Cardiac fibroblast (primary cell): ENCODE measurements at regions not wholly inside any gene's neighbourhood (a gene's known extent, or its start where the extent isn't known, plus 50 kb on each side); places are given as distances from the start of the nearest gene placed in this dataset.
"Not testable (repeated sequence)": the region's sequence is repeated elsewhere in the genome, so short reads cannot be mapped to it uniquely, and the experiment has no call there.

Source experiments
- DNase-seq, 2 donors: peaks; one replicate each; pipeline versions ENCODE4 v3.0.0 to v3.0.0-alpha.2; 2010; ENCODE audit warnings: low read depth in 2 of 2
- H3K4me3 ChIP-seq, 2 donors: replicated peaks in 1 of 2; 1 replicate in 1 of 2; 2 replicates in 1 of 2; pipeline ENCODE4 v1.5.1; 2011; ENCODE audit warnings: low read depth in 2 of 2, low read length in 2 of 2, mild to moderate bottlenecking in 2 of 2, moderate library complexity in 1 of 2
- TF ChIP-seq, protein P1 (sequence below): IDR thresholded peaks from one replicate; pipeline ENCODE4 v1.5.1; 2011; ENCODE audit warnings: low read depth, mild to moderate bottlenecking, low read length, inconsistent platforms

DNA sequence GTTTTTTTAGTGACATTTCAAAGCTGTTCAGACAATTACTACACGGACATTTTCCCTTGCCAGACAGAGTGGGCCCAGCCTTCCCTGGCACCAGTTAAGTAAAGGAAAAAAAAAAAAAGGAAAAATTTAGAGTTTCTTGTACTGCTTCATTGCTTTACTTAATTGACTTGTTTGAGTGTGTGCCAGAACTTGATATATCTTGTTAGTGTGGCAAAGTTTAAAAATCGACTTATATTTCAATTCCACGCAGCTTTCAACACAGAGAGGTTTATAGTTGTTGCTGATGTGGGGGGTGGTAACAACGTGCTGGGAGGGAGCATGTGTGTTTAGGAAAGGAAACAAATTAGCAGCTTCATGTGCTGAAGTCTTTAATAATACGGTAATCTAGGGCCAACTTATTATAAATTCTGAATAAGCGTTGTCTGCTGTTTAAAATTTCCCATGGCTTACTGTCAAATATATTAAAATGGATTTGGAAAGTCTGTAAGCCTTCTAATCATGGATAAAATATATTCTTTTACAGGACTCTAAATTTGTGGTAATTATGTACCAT, 1104.6 kb downstream of the SORCS3 start:
- H3K4me3 ChIP-seq, result no peak overlapping the region
- TF ChIP-seq, protein P1, sequence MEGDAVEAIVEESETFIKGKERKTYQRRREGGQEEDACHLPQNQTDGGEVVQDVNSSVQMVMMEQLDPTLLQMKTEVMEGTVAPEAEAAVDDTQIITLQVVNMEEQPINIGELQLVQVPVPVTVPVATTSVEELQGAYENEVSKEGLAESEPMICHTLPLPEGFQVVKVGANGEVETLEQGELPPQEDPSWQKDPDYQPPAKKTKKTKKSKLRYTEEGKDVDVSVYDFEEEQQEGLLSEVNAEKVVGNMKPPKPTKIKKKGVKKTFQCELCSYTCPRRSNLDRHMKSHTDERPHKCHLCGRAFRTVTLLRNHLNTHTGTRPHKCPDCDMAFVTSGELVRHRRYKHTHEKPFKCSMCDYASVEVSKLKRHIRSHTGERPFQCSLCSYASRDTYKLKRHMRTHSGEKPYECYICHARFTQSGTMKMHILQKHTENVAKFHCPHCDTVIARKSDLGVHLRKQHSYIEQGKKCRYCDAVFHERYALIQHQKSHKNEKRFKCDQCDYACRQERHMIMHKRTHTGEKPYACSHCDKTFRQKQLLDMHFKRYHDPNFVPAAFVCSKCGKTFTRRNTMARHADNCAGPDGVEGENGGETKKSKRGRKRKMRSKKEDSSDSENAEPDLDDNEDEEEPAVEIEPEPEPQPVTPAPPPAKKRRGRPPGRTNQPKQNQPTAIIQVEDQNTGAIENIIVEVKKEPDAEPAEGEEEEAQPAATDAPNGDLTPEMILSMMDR, result no peak
- DNase-seq, result no peak

DNA sequence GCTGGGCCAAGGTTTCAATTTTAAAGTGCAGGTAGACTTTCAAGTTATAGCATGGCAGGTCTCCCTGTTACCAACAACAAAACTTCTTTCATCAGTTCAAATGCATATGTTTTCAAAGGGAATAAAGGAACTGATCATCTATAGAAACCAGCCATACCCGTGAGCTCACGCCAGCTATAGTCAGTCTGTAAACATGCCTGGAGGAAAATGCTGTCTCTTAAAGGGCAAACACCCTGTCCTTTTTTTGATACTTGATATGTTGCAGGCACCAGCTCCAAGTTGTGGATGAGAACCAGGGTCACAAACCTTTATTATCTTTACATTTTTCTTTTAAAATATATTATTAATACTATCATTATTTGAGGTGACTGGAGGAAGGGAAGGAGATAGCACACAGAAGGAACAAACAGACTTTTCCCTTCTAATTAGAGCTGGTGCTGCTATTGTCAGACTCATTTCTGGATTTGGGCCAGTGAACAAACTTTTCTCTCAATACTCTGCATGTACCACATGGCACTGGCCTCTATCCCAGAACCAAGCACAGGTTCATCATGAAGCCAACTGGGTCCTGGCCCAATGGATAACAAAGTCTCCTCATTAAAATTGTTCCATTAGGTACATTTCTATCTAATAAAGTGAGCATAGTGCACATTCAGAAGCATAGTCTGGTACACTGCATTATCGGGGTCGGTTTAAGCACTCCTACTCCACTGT, 1102.4 kb downstream of the SORCS3 start:
- H3K4me3 ChIP-seq, result no peak overlapping the region
- TF ChIP-seq, protein P1, result no peak
- DNase-seq, result no peak

DNA sequence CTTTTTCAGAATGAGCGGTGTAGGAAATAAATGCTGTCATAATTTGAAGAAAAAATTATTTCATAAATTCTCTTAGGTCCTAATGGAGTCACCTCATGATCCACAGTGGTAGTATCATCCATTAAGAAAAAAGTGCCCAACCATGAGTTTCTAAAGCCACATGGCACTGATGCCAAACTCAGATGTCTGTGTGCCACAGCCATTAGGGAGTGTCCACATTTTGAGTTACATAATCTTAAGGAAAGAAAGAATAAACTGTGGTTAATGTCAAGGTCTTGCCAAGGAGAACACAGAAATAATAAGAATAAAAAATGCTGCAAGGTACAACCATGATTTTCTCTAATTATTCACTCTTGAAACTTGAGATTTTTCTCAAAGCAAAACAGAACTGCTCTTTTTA, 1101.8 kb downstream of the SORCS3 start:
- TF ChIP-seq, protein P1, result no peak

DNA sequence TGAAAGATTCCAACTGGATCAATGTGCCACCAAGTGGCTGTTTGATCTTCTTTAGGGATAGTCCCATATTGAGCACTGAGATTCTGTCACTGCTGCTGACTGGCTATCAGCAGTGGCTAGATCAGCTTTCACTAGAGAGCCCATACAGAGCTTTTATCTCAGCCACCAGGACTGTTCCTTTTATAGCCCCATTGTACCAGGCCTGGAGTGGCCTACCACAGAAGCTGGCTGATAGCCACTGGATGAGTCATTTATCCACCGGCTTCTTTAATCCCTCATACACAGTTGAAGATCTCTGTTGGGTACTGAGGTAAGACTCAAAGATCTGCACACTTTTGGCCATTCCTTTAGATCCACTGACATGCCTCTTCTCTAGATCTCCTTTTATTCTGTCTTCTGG, 1101.1 kb downstream of the SORCS3 start:
- TF ChIP-seq, protein P1, result no peak
- DNase-seq, result no peak

More for the DNA sequence above, 1101.8 kb downstream of the SORCS3 start:
- no peak for DNase-seq
- no peak overlapping the region for H3K4me3 ChIP-seq

DNA sequence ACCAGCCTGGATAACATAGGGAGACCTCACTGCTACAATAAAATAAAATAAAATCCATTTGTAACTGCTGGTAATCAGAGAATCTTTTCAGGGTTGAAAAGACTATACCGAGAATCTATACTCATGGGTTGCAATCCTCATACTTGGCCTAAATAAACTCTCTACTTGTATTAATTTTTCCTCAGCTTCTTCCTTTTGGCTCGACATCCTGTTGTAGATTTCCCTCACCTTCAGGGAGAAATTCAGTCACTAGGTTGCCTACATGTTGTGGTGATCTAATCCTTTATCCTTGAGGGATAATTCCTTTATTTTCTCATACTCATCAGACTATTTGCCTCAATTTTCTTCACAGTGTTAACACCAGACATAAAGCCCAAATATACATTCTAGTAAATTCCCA, 1093.4 kb downstream of the SORCS3 start:
- TF ChIP-seq, protein P1, result no peak
- DNase-seq, result no peak

More for the DNA sequence above, 1101.1 kb downstream of the SORCS3 start:
- no peak overlapping the region for H3K4me3 ChIP-seq

DNA sequence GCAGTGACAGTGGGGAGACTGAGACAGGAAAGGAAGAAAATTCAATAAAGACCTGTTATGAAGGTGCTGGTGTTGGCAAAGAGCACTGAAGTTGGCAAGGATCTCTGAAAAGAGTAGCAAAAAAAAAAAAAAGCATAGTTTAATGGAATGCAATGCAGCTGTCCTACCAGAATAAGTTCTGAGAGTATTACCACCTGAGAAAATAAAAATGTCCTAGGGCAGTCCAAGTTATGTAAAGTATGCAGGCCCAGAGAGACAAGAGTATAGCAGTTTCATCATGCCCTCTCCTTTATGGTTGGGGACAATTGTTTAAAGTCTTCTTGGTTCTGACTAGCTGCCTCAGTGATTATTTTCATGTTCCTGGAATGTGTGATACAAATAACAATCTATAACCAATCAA, 1092.8 kb downstream of the SORCS3 start:
- DNase-seq, result no peak
- H3K4me3 ChIP-seq, result no peak overlapping the region
- TF ChIP-seq, protein P1, result no peak

More for the DNA sequence above, 1093.4 kb downstream of the SORCS3 start:
- H3K4me3 ChIP-seq, result no peak overlapping the region

DNA sequence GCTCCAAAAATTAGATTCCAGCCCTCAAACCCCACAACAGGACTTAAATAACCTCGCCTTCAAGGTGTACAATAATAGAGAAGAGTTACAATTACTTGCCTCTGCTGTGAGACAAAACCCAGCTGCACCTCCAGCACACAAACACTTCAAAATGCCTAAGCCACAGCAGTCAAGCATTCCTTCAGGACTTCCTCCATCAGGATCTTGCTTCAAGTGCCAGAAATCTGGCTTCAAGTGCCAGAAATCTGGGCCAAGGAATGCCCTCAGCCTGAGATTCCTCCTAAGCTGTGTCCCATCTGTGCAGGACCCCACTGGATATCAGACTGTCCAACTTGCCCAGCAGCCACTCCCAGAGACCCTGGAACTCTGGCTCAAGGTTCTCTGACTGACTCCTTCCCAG, 1088.3 kb downstream of the SORCS3 start:
- no peak for DNase-seq
- TF ChIP-seq, protein P1, result no peak
- H3K4me3 ChIP-seq, result no peak overlapping the region

DNA sequence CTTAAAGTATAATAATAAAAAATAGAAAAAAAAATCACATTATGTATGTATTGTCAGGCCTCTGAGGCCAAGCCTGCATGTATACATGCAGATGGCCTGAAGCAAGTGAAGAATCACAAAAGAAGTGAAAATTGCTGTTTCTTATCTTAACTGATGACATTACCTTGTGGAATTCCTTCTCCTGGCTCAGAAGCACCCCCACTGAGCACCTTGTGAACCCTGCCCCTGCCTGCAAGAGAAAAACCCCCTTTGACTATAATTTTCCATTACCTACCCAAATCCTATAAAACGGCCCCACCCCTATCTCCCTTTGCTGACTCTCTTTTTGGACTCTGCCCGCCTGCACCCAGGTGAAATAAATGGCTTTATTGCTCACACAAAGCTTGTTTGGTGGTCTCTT, 1086.5 kb downstream of the SORCS3 start:
- H3K4me3 ChIP-seq, DNase-seq: not testable (repeated sequence)
